GM13976 (cell line): ENCODE measurements at regions not wholly inside any gene's neighbourhood (a gene's known extent, or its start where the extent isn't known, plus 50 kb on each side); places are given as distances from the start of the nearest gene placed in this dataset.

Experiments
- DNase-seq: peaks from one replicate; pipeline ENCODE4 v3.0.0; 2012; ENCODE audit warnings: low spot score
- in situ Hi-C: fragments of 300-500 bp; cut with MboI; formaldehyde crosslinking; loops from one replicate; pipeline ENCODE4 v1.12.0; 2022; ENCODE audit warnings: low sequenced_read_pairs, mixed read lengths, inconsistent platforms; ENCODE audit not compliant: unreplicated experiment
- TF ChIP-seq, protein P1 (sequence below): IDR thresholded peaks from 2 replicates; pipeline ENCODE4 v1.5.1; 2012; ENCODE audit warnings: borderline replicate concordance, mild to moderate bottlenecking; ENCODE audit not compliant: insufficient read depth; ENCODE audit errors: extremely low read depth, missing control alignments, control extremely low read depth

DNA sequence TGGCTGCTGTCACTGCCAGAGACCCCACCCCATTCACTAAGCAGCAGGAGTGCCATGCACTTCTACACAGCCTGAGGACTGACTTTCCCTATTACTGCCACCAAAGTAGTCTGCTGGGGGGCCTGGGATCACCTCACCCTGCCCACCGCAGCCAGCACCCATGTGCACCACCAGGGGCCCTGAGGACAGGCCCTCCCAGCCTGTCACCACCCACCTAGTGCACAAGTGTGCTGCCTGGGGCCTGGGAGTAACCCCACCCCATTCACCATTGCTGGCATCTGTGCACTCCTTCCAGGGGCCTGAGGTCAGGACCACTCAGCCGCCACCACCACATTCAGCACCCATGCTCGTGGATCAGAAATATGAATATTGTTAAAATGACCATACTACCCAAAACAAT, 247.8 kb upstream of the NCKAP5 start:
- in situ Hi-C loops, result no loop called here
- TF ChIP-seq, protein P1, sequence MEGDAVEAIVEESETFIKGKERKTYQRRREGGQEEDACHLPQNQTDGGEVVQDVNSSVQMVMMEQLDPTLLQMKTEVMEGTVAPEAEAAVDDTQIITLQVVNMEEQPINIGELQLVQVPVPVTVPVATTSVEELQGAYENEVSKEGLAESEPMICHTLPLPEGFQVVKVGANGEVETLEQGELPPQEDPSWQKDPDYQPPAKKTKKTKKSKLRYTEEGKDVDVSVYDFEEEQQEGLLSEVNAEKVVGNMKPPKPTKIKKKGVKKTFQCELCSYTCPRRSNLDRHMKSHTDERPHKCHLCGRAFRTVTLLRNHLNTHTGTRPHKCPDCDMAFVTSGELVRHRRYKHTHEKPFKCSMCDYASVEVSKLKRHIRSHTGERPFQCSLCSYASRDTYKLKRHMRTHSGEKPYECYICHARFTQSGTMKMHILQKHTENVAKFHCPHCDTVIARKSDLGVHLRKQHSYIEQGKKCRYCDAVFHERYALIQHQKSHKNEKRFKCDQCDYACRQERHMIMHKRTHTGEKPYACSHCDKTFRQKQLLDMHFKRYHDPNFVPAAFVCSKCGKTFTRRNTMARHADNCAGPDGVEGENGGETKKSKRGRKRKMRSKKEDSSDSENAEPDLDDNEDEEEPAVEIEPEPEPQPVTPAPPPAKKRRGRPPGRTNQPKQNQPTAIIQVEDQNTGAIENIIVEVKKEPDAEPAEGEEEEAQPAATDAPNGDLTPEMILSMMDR, result no peak
- DNase-seq, result no peak

DNA sequence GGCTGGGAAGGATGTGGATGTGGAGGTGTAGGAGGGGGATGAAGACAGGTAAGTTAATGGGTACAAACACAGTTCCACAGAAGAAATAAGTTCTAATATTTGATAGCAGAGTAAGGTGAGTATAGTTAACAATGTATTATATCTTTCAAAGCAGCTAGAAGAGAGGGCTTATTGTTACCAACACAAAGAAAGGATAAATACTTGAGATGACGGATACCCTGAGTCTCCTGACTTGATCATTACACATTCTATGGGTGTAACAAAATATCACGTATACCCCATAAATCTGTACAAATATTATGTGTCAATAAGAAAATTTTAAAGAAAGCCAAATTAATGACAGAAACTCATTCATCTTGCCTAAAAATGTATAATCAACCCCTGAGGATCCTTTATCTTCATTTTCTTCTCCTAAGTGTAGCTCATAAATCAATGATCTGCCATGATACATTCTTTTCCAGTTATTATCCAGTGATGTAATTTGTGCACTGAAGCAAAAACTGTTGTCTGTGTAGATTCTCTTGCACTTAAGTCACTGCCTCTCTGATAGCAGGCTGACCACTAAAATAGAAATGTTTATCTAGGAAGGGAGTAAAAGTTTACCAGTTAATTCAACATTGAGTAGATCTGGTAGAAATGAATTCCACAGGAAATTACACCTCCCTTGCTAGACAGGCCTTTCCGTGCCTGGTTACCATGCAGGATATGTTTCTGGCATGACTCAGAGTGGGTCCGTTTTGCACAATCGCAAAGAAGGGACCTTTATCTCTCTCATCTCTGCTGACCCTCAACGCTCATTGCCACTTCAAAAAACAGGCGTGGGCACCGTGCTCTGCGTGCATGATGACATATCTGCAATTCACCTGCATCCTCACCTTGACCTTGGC, 249.7 kb upstream of the NCKAP5 start:
- TF ChIP-seq, protein P1, result no peak
- DNase-seq, result no peak
- in situ Hi-C loops, result no loop called here

DNA sequence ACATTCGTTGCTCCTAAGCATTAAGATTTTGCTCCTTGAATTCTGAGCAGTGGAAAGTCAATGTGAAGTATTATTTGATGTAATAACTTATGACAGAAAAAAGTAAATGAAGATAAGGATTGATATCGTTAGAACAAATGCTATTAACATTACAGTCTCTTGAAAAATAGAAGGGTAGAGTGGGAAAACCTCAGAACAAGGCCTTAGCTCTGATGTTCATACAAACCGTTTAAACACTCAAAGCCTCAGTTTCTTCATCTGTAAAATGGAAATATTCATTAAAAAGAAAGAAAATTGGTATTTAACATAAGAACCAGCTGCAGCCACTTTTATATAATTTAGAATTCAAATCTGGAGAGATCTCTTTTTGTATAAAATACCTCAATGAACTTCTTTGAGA, 250.4 kb upstream of the NCKAP5 start:
- in situ Hi-C loops, result no loop called here
- DNase-seq, result no peak
- TF ChIP-seq, protein P1, result no peak

- TF ChIP-seq, protein P1, result peak; percentile 1
- DNase-seq, result no peak
- in situ Hi-C loops, result no loop called here
Measured at GRCh38 chr2:133819906-133820305, 251.6 kb upstream of the NCKAP5 start.

DNA sequence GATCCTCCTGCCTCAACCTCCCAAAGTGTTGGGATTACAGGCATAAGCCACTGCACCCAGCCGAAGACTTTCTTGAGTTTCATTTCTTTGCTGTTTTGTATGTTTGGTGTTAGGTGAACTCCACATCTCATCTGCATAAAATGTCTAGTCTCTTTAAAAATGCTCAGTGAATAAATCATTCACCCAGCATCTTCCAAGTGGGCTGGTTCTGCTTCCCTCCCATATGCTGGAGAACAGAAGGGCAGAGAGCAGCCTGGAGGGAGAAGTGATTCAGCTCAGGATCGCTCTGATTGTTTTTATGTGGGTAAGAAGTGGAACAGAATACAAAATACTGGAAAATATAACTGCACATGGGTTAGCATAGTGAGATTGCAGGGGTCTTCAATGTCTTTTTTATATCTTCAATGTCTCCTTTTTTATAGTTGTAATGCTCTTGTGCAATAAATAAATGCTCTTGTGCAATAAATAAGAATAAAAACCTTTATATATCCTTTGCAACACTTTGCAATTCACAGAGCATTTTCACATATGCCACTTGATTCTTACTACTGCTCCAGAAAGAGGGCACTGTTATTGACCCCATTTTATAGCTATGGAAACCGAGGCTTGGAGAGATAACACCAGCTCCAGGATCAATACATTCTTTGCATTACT, 253.0 kb upstream of the NCKAP5 start:
- DNase-seq, result no peak
- TF ChIP-seq, protein P1, result no peak
- in situ Hi-C loops, result no loop called here

GRCh38 chr2:133822517-133823225, 254.4 kb upstream of the NCKAP5 start:
- no peak for DNase-seq
- in situ Hi-C loops, result no loop called here
- TF ChIP-seq, protein P1, result no peak
